Panc1 (cell line): ENCODE measurements at regions not wholly inside any gene's neighbourhood (a gene's known extent, or its start where the extent isn't known, plus 50 kb on each side); places are given as distances from the start of the nearest gene placed in this dataset.

Experiments used
- ATAC-seq: fragments of 200-7000 bp; cut with Tn5 transposase; 2 replicates; pipeline ENCODE4 v1.9.1; 2020; ENCODE audit warnings: mild to moderate bottlenecking, moderate library complexity
- BruUV-seq: library from RNA; stranded (reverse); fragments of 400-500 nt; replicated peaks from 2 replicates; lab custom pipeline; 2021; lab: Mats Ljungman, UMichigan
- CTCF ChIA-PET: fragments of 300-600 bp; sonication (Branson Sonifier 250); formaldehyde crosslinking; loops from one replicate; lab custom pipeline; 2022; ENCODE audit warnings: antibody characterized with exemption; lab: Charles Lee
- POLR2A ChIA-PET: fragments of 300-600 bp; sonication (Branson Sonifier 250); formaldehyde crosslinking; loops from one replicate; lab custom pipeline; 2022; ENCODE audit warnings: antibody characterized with exemption; lab: Charles Lee
- DNase-seq: peaks from one replicate; pipeline ENCODE4 v3.0.0-alpha.2; 2010; ENCODE audit warnings: low read depth, low spot score
- H3K27ac ChIP-seq: 2 replicates; pipeline ENCODE4 v1.5.1; 2011; ENCODE audit warnings: mild to moderate bottlenecking, low read length, inconsistent platforms
- H3K27me3 ChIP-seq: fragments of 200-500 bp; sonication (Bioruptor generic); 2 replicates; pipeline ENCODE4 v1.6.0; 2014; ENCODE audit warnings: low read length, inconsistent platforms; ENCODE audit not compliant: control insufficient read depth, insufficient read depth
- H3K36me3 ChIP-seq: fragments of 200-500 bp; sonication (Bioruptor generic); 2 replicates; pipeline ENCODE4 v1.5.1; 2014; ENCODE audit warnings: inconsistent platforms, mild to moderate bottlenecking, low read length, moderate library complexity; ENCODE audit not compliant: control insufficient read depth, insufficient read depth
- H3K4me1 ChIP-seq: 2 replicates; pipeline ENCODE4 v1.5.1; 2011; ENCODE audit warnings: inconsistent platforms, mild to moderate bottlenecking, low read length, moderate library complexity; ENCODE audit not compliant: control insufficient read depth, insufficient read depth
- H3K4me3 ChIP-seq, 2 experiments: 2 replicates each; pipeline ENCODE4 v1.5.1; 2011 to 2012; ENCODE audit warnings: low read depth in 2 of 2, low read length in 2 of 2, mild to moderate bottlenecking in 2 of 2, inconsistent platforms in 1 of 2, moderate library complexity in 1 of 2
- H3K9me3 ChIP-seq: fragments of 200-500 bp; sonication (Bioruptor generic); 2 replicates; pipeline ENCODE4 v1.5.1; 2014; ENCODE audit warnings: low read depth, mild to moderate bottlenecking, inconsistent platforms, low read length, moderate library complexity; ENCODE audit not compliant: control insufficient read depth, insufficient read depth
- POLR2AphosphoS5 ChIP-seq: IDR thresholded peaks from 2 replicates; pipeline ENCODE4 v1.6.1; 2012; ENCODE audit warnings: mild to moderate bottlenecking, low read depth, low read length, moderate library complexity
- SIN3A ChIP-seq: IDR thresholded peaks from 2 replicates; pipeline ENCODE4 v1.6.1; 2012; ENCODE audit warnings: low read depth, mild to moderate bottlenecking, low read length, moderate library complexity, borderline replicate concordance; ENCODE audit not compliant: insufficient read depth
- TCF7L2 ChIP-seq: IDR thresholded peaks from 2 replicates; pipeline ENCODE4 v1.6.1; 2011; ENCODE audit warnings: mild to moderate bottlenecking, low read depth, low read length, inconsistent platforms
- in situ Hi-C: cut with HindIII; loops from 2 replicates; pipeline ENCODE4 v1.10.0; 2016; ENCODE audit warnings: low sequenced_read_pairs, low pct_unique_long_range_greater_than_20kb
- intact Hi-C: fragments of 100-400 bp; cut with micrococcal nuclease; formaldehyde crosslinking; loops from one replicate; pipeline ENCODE4 v1.10.0; 2022; ENCODE audit not compliant: unreplicated experiment
- TF ChIP-seq, protein P1 (sequence below), 2 experiments: IDR thresholded peaks; 2 replicates each; pipeline ENCODE4 v1.6.1; 2011 to 2012; ENCODE audit warnings: low read depth in 2 of 2, control low read depth in 1 of 2, low read length in 1 of 2, mild to moderate bottlenecking in 1 of 2, moderate library complexity in 1 of 2; ENCODE audit not compliant: insufficient read depth in 1 of 2
- TF ChIP-seq, protein P2 (sequence below): fragments of 450-650 bp; IDR thresholded peaks from 2 replicates; pipeline ENCODE4 v1.5.1; 2017; ENCODE audit warnings: mild to moderate bottlenecking

DNA sequence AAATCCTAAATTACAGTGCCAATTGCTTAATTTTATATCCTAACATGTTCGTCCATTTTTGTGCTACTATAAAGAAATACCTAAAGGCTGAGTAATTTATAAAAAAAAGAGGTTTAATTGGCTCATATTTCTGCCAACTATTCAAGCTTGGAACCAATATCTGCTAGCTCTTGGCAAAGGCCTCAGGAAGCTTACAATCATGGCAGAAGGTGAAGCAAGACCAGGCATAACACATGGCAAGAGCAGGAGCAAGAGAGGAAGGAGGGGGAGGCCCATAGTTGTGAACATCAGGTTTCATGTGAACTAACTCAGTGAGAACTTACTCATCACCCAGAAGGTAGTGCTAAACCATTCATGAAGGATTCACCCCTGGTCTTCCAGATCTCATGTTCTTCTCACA lies 494.3 kb downstream of the CCER1 start:
- CTCF ChIA-PET = no interaction called here

DNA sequence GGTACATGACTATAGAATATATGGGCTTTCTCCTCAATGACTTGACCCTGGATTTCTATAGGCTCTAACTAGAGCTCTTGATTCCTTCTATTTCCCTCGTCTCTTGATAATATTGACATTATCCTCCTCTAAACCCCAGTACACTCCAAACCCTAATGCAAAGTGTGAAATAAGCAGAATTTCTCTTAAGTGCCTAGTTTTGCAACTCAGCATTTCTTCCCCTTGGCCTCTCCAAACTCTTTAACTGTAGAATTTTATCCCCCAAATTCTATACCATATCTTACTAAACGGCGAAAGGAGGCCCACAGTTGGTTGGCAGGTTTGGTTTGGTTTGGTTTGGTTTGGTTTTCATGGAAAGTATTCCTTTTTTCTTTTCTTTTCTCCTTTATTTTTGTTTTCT lies 498.7 kb downstream of the CCER1 start:
- ATAC-seq (no peak), DNase-seq (no peak)
- Histone ChIP-seq H3K36me3 (no peaks in the 10 kb centered on the region), H3K27me3 (no peaks in the 10 kb centered on the region), H3K4me3 (no peak overlapping the region), H3K27ac (no peak overlapping the region), H3K4me1 (no peaks in the 10 kb centered on the region), H3K9me3 (no peaks in the 10 kb centered on the region)
- intact Hi-C loops (no loop called here), in situ Hi-C loops (no loop called here)
- ChIA-PET CTCF (no interaction called here), POLR2A (no interaction called here)
- TF ChIP-seq, protein P1, sequence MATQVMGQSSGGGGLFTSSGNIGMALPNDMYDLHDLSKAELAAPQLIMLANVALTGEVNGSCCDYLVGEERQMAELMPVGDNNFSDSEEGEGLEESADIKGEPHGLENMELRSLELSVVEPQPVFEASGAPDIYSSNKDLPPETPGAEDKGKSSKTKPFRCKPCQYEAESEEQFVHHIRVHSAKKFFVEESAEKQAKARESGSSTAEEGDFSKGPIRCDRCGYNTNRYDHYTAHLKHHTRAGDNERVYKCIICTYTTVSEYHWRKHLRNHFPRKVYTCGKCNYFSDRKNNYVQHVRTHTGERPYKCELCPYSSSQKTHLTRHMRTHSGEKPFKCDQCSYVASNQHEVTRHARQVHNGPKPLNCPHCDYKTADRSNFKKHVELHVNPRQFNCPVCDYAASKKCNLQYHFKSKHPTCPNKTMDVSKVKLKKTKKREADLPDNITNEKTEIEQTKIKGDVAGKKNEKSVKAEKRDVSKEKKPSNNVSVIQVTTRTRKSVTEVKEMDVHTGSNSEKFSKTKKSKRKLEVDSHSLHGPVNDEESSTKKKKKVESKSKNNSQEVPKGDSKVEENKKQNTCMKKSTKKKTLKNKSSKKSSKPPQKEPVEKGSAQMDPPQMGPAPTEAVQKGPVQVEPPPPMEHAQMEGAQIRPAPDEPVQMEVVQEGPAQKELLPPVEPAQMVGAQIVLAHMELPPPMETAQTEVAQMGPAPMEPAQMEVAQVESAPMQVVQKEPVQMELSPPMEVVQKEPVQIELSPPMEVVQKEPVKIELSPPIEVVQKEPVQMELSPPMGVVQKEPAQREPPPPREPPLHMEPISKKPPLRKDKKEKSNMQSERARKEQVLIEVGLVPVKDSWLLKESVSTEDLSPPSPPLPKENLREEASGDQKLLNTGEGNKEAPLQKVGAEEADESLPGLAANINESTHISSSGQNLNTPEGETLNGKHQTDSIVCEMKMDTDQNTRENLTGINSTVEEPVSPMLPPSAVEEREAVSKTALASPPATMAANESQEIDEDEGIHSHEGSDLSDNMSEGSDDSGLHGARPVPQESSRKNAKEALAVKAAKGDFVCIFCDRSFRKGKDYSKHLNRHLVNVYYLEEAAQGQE (IDR thresholded peaks at IDR 0.05; ENCODE audit: insufficient read depth in 1 of 2, low read depth in 2 of 2, low read length in 1 of 2) = no peak
- TF ChIP-seq TCF7L2 (no peak), POLR2AphosphoS5 (no peak), SIN3A (no peak)
- no TSS peak for BruUV-seq

More for the DNA sequence above, 494.3 kb downstream of the CCER1 start:
- POLR2A ChIA-PET = no interaction called here
- DNase-seq = no peak
- H3K27ac ChIP-seq = no peak overlapping the region
- no peak for ATAC-seq
- in situ Hi-C loops (no loop called here), intact Hi-C loops (no loop called here)
- no peaks in the 10 kb centered on the region for H3K27me3 ChIP-seq
- no peaks in the 10 kb centered on the region for H3K36me3 ChIP-seq
- TF ChIP-seq SIN3A = no peak
- H3K9me3 ChIP-seq = no peaks in the 10 kb centered on the region
- H3K4me3 ChIP-seq = no peak overlapping the region
- H3K4me1 ChIP-seq = no peaks in the 10 kb centered on the region
- no TSS peak for BruUV-seq

DNA sequence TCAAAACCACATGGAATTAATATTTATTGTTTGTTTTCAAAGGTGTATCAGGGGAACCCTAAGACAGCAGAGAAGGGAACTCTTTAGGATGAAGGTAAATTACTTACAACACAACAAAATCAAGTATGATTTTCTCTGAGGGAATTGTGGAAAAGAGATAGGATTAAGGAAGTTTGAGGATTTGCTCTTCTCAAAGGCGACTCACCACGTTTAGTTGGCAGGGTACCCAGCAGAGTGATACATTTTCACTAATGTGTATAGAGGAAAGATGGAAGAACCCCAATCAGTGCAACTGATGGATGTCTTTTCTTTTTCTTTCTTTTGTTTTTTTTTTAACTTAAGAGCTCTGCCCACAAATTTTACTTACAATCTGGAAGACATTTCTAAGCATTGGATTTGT lies 499.2 kb downstream of the CCER1 start:
- DNase-seq = no peak
- intact Hi-C loops (no loop called here), in situ Hi-C loops (no loop called here)
- TF ChIP-seq, protein P2, sequence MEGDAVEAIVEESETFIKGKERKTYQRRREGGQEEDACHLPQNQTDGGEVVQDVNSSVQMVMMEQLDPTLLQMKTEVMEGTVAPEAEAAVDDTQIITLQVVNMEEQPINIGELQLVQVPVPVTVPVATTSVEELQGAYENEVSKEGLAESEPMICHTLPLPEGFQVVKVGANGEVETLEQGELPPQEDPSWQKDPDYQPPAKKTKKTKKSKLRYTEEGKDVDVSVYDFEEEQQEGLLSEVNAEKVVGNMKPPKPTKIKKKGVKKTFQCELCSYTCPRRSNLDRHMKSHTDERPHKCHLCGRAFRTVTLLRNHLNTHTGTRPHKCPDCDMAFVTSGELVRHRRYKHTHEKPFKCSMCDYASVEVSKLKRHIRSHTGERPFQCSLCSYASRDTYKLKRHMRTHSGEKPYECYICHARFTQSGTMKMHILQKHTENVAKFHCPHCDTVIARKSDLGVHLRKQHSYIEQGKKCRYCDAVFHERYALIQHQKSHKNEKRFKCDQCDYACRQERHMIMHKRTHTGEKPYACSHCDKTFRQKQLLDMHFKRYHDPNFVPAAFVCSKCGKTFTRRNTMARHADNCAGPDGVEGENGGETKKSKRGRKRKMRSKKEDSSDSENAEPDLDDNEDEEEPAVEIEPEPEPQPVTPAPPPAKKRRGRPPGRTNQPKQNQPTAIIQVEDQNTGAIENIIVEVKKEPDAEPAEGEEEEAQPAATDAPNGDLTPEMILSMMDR = no peak
- TF ChIP-seq POLR2AphosphoS5 = no peak
- TF ChIP-seq, protein P1 (IDR thresholded peaks at IDR 0.05; ENCODE audit: insufficient read depth in 1 of 2, low read depth in 2 of 2, low read length in 1 of 2) = no peak
- TF ChIP-seq TCF7L2 = no peak
- no peak for TF ChIP-seq SIN3A
- Histone ChIP-seq H3K4me3 (no peak overlapping the region), H3K27me3 (no peaks in the 10 kb centered on the region), H3K36me3 (no peaks in the 10 kb centered on the region), H3K27ac (no peak overlapping the region), H3K9me3 (no peaks in the 10 kb centered on the region; the same call in 1 of the 2 replicates), H3K4me1 (no peaks in the 10 kb centered on the region)
- no peak for ATAC-seq
- ChIA-PET CTCF (no interaction called here), POLR2A (no interaction called here)
- BruUV-seq = no TSS peak
